Fibroblast of the conjunctiva (primary cell): ENCODE measurements at regions not wholly inside any gene's neighbourhood (a gene's known extent, or its start where the extent isn't known, plus 50 kb on each side); places are given as distances from the start of the nearest gene placed in this dataset.
A peak's percentile ranks its signal among the peaks of the same experiment; 100 is the strongest.

ENCODE experiments used
- DNase-seq: peaks from one replicate; pipeline ENCODE4 v3.0.0-alpha.2; 2010; ENCODE audit warnings: low read depth

DNA sequence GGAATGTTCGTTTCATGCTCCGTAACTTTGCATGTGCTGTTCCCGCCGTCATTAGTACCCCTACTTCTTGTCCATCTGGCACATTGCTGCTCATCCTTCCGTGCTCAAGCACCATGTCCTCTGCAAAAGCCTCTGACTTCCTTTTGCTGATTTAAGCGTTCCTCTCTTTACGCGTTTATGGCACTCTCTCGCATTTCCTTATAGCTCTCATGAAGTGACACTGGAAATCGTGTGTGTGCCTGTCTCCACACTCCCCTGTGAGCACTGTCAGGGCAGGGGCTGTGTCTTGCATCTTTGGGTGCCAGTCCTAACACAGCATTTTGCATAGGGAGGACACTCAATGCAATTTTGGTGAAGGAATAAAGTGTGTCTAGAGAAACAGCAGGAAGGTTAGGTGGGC, 210.6 kb upstream of the FAT1 start:
- no peak for DNase-seq

DNA sequence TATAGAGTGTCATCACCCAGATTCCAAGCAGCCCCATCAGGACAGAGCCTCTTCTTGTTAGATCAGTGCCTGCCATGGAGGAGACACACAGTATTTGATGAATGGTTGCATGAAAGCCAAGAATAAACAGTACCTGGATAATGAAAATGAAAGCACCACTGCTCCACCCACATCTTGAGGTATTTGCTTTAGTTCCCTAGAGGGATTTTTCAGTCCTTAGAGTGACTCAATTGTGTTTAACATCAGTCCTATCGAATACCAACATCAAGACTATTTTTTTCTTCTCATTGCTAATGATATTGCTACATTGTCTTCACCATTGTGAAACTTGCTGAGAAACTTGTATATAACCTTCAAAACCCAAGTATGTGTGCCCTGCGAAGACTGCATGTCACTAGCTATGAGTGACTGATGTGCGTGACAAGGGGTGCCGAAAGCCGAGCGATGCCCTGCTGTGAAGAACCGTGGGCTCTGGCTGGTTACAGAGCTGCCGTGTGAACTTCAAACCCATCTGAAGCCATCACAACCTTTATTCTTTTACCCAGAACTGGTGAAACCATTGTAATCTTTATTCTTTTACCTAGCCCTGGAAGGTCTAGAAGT, 211.3 kb upstream of the FAT1 start:
- DNase-seq: no peak

DNA sequence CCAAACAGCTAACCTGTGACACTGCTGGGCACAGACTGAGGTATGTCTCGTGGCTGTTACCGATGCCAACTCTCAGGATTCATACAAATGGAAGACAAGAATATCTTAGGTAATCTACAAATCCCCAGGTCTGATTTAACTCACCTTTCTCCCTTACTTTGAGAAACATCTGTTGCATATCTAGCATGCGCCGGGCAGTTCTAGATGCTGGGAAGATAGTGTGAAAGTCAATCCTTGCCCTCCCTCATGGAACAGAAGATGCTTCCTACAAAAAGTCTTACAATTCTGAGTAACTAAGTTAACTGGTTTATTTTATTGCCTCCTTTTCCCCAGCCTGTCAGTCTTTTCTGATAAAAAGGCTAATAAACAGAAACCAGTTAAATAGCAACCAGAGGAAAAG, 212.2 kb upstream of the FAT1 start:
- DNase-seq: no peak

DNA sequence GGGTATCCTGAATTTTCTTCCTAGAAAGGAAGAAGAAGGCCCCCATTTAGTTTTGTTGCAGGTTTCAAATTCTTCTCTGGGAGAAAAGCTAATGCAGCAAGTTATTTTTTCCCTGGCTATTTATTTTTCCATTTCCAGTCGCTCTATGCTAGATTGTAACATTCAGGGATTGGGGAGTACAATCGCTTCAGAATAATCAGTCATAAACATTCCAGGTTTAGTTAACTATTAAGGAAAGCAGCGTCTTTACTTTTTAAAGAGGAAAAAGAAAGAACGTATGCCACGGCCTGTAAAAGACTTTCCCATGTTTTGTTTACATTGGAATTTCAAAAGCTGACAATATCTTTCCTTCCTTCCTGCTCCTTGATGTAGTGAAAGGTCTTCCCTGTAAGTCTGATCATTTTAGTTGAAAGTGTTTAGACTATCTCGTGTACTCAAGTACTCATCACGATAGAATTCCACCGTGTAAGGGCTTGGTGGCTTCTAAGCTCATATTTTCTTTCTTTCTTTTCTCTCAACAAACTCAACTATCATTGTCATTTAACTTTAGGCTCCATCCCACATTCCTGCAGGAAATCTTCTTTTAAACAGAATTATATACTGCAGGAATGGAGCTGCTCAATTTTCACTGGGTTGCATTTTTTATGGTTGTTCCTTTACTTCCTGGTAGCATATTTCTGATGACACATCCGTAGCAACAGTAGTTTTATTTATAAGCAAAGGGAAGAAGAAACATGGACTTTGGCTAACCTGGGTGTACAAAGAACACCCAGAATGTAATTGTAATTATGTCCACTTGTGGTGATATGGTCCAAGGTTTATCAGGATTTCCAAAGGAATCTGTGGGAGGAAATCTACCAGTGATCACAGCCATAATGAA, 213.1 kb upstream of the FAT1 start:
- DNase-seq: peak; percentile 27

DNA sequence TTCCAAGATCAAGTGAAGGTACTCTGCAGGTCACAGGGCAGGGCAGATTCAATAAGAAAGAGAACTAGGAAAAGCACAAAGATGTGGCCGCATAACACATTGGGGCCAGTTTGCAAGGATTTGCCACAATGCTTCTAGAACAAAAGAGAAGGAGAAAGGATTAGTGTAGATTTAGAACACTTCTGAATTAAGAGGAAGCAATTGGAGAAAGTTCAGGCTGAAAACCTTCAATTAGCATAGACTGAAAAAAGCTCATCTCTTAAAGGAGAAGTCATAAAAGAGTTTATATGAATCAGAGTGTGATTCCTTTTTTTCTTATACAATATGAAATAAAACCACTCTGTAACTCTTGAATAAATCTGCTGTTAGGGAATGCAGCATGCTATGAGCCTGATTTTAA, 215.6 kb upstream of the FAT1 start:
- DNase-seq: no peak

DNA sequence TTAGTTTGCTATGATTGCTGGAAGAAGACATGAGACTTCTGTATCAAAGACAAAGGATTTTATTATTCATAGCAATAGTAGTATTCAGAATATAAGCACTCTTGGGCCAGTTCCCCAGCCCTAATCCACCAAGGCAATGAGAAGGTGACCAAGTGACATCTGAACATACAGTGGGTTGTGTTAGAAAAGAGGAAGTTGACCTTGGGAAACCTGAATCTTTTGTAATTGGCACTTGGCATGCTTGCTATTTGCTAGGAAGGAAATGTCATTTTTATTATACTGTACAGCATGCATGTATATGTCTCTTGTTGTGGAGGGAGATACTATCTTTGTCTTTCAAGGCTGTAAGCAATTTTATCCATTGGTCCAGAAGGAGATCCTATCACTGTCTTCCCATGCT, 216.1 kb upstream of the FAT1 start:
- no peak for DNase-seq

DNA sequence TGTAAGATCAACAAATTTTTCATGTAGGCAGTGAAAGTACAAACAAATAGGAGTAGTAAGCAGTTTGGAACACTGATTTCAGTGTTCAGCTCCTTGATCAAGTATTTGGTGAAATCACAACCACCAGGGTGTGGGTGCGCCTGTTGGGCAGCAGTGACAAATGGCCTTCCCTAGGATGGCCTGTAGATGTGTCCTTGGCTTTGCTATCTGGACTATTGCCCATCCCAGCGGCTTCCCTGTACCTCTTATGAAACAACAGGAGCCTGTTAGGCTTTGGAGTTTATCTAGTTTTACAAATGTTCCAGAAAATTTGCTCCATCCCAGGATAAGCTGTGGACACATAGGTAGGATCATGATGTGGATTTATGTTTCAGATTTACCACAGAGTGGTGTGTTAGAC, 216.8 kb upstream of the FAT1 start:
- DNase-seq: no peak

DNA sequence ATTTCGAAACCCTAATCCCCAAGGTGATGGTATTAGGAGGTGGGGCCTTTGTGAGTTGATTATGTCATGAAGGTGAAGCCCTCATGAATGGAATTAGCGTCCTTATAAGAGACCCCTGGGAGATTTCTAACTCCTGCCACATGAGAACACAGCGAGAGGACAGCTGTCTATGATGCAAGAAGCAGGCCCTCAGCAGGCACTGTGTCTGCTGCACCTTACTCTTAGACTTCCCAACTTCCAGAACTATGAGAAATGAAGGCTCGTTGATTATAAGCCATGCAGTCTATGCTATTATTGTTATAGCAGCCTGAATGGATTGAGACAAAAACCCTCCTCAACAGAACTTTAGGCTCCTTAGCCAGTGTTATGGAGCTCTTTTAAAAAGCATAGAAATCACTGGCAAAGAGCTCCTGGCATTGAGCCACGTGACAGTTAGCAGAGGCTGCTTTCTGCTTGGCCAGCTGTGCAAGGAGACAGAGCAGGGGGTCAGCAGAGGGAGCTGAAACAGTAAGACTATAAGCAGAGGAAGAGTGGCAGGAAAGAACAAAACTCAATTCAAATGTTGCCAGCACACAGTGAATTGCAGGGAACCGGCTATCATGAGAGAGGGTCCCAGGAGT, 219.2 kb upstream of the FAT1 start:
- no peak for DNase-seq

DNA sequence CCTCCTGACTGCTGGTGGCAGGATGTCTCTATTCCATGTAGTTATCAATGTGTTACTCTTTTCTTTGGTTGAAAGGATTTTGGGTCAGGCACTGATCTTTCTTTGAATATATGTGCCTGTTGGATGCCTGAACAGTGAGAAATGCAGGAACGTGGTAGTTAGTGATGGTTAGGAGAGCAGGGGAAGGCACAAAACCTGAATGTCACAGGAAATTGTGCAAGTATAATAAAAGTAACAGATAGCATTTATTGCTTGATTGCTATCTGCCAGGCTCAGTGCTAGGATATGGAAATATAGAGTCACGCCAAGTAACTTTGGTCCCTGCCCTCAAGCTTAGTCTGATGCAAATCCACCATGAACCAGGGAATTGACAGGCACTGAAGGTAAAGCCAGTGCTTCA, 219.8 kb upstream of the FAT1 start:
- DNase-seq: no peak

DNA sequence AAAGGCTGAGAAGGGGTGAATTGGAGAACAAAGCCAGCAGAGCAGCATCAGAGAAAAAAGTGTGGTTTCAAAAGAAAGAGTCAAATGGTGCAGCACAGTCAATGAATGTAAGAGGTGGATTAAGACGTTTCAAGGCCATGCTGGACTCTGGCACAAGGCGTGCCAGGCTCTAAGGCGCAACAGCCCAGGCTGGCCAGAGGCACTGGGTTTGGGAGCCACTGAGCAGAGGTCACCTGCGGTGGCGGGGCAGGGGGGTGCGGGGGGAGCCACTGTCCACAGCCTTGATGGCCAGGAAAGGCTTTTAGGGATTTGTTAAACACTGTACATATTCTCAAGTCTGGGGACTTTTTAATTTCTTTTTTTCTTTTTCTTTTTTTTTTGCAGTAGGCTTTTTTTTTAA, 222.5 kb upstream of the FAT1 start:
- DNase-seq: no peak

DNA sequence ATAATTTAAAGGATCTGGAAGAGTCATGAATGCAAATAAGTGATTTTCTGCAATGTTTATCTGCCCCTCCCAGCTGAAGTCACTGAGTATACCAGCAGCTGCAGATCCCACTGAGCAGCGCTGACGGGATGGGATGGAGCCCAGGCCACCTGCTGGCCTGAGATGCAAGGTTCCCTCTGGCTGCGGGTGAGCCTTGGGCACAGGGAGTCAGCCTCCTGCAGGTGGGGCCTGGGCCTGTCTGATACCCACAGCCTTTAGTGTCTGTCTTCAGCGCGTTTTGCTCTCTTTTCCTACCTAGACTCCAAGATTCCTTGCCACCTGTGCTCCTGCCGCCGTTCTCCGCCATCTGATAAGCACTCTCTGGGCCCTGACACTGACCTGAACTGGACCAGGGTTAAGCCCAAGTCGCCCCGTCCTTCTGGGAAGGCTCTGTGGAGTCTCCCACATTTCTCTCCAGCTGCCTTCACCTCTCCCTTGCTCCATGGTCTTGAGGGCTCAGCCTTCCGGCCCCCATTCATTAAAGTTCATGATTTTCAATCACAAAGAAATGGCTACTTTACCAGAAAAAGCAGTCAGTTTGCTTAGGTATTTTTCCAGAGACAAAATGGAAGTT, 223.1 kb upstream of the FAT1 start:
- no peak for DNase-seq

DNA sequence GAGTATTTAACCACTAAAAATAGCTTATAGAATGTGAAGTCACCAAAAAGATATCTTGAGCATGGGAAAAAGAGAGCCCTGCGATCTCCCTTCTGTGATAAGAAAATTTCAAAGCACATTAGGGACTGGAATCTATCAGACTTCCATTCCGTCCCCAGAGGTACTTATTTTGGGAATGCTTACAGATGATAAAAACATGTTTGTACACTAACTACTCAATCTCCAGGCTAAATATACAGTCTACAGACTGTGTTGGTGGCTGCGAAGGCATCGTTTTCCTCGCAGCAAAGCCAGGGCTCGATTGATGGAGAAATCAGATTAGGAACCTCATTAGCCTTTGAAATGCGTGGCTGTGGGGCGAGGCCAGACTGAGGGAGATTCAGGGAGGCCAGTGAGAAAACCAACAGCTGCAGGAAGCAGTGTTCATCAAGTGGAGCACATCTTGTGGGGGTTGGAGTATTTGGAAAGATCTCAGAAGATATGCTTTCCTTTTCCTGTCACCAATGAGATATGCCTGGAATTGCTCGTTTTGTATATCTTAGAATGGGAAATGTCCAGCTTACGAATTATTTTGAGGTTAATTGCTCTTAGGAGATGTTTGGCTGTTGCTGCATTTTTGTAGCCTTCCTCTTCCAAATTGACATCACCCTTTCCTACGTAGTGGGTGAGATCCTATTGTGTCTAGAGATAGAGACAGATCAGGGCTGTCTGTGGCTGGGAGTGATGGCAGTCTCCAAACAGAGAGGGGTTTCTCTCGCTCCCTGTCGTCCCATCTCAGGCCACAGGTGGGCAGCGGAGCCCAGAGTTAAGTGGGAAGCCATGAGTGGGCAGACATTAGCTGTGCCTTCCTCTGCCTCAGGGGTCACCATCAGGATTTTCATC, 224.9 kb upstream of the FAT1 start:
- DNase-seq: no peak

DNA sequence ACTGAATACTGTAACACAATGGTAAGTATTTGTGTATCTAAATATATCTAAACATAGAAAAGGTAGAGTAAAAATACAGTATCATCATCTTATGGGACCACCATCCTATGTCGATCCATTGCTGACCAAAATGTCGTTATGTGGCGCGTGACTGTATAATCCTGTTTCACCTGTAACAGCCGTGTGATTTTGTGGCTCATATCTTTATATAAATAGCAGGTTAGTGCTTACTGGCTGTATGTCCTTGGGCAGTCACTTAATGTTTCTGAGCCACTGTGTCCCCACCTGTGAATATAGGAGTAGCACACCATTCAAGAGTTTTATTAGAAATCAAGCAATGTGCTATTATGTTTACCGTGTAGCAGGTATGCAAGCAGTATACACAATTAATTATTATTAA, 226.2 kb upstream of the FAT1 start:
- DNase-seq: no peak

DNA sequence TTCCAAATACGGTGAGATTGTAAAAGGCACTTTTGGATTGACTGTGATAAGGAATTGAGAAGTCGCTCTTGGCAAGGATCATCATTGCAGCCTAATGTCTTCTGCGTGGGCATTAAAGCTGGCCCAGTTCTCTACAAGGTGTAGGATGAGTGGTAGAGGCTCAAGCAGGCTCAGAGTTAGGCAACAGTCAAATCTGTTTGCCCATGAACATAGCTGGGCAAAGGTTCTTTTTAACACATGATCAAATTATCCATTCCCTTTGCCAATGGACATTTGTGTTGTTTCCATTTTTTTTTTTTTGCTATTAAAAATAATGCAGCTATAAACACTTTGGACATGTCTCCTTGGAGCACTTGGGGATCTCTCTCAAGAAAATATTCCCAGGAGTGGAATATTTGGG, 229.1 kb upstream of the FAT1 start:
- DNase-seq: no peak

DNA sequence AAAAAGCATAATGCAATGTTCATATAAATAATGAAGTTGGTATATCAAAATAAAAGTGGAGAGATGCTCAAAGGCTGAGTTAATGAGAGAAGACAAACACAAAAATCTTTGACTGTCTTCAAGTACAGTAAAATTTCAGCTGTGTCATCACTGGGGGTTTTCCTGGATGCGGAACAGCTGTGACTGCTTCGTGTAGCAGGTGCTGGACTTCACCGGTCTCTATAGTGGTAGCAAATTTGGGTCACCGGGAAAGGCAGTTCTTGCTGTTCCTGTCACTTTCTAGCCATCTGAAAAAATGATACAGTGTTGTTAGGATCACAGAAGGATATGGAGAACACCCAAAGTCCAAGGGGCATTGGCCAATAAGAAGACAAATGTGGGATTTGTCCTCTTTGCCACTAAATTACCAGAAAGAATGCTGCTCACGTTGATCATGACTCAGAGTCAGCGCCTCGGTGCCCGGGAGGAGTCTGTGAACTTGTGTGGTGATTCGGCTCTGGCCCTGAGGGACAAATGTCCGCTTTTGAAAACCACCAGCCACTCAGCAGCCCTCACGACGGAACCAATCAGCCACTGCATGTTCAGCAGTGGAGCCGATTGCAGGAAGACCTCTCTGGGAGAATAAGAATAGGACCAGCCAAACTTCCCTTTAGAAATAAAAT, 230.1 kb upstream of the FAT1 start:
- no peak for DNase-seq

DNA sequence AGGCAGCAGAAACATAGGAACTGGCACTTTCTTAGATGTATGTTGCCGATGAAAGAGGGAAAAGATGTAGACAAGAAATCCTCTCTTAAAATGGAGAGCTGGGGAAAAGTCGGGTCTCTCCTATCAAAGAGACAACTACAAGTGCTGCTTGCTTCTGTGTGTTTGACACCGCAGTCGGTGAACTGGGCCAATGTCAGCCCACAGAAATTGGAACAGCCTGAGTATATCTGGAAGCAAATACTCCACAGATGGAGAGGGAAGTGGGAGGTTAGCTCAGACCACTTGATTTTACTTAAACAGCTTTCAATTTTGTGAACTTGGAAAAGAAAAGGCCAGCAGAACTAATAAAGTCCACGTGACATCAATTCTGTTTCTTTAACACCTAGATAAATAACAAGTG, 230.9 kb upstream of the FAT1 start:
- DNase-seq: no peak

DNA sequence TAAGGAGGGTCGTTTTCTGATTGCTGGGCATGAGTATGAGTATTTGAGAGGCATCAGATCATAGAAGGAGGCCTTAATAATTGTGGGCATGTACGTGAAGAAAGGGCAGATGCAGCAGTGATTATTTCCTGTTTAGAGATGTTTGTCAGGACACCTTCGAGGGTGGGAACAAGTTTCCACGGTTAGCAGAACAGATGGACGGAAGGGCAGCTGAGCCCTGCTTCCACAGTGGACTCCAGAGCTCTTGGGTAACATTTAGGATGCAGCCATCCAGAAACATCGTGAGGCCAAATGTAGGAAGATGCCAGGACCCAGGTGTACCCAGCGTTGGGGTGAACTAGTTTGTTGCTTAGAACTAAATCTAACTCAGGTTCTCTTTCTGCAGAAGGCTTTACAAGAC, 231.3 kb upstream of the FAT1 start:
- DNase-seq: no peak

DNA sequence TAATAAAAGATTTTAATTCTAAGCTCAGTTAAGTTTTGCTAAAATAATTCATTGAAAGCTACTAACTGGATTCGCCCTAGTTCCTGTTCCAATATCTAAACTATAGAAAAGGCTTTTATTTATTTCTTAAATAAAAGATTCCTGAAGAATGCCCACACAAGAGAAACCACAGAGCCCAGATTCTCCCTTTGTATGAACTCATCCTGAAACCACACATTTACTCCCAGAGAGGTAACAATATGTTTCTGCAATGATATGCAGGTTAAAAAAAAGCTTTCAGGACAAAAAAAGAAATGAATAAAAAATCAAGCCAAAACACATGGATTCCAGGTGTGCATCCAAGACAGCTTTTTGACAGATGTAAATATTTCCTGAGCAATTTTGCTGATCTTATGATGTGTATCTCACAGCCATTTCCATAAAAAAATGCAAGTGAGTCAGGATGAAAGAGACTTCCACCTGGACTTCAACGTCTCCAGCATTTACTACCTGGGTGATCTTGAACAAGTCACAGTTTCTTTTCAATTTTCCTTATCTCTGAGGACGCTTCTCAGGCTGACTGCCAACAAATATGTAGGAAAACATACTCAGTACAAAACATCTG, 234.4 kb upstream of the FAT1 start:
- no peak for DNase-seq

DNA sequence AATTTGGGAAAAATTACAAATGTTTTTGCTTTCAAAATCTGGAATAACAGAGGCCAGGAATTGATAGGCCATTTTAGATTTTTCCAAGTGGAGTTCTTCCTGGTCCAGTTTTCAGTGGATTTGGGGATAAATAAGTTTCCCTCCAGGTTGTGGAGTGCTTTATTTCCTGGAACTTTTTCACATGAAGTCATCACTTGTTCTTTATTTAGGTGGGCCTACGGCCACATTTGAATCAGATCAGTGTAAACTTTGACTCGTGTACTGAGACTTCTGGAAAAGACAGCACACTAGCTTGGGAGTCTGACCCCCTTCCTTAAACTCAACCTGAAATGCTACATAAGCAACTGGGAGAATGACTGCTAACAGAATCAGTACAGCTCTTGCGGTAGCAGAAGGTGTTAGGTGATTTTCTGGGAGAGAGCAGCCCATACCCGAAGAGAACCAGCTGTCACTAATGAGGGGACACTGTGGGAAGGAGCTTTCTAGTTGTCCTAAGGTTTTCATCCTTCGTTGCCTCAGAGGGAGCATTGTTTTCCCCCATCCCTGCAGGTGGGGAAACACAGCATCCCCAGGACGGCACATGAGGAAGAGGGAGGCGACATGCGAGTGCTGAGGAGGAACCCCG, 235.2 kb upstream of the FAT1 start:
- DNase-seq: no peak

DNA sequence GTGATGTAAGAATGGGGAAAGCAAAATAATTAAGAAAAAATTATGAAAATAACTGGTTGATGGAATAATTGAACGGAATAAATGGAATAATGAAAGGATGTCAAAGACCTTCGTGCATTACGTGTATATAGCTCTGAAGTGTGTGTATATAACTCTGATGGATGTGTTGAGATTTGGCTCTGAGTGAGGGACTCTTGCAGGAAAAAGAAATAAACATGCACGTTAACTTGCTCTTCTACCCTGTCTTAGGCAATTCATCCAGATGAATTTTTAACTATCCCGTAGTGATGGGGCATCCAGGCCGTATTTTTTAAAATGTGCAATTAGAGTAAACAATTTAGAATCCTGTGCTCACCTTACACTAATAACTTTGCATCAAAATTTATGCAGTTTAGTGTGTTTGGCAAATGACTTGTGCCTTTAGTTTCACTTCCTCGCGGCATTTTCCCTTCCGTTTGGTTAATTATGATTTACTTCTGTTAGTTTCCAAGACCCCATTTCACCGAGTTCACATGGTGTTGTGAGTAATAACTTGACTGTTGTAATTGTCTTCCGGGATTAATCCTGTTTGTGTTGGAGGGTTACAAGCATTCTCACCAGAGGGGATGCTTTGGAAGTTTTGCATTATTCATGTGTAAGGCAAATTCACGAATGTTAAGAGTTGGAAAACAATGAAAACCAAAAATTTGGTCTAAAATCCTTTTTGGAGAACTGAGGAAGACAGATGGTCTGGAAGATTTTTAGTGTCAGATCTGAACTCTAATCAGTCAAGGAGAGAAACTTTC, 256.5 kb upstream of the FAT1 start:
- DNase-seq: no peak
